Mesendoderm (in vitro differentiated cells): ENCODE measurements at regions not wholly inside any gene's neighbourhood (a gene's known extent, or its start where the extent isn't known, plus 50 kb on each side); places are given as distances from the start of the nearest gene placed in this dataset.

Experiments
- DNase-seq: peaks from one replicate; pipeline ENCODE4 v3.0.0; 2013
- H2AK5ac ChIP-seq: 2 replicates; pipeline ENCODE4 v1.6.1; 2013; ENCODE audit warnings: low read length, inconsistent platforms
- H2BK120ac ChIP-seq: 2 replicates; pipeline ENCODE4 v1.6.1; 2013; ENCODE audit warnings: low read depth, mild to moderate bottlenecking, low read length, moderate library complexity, mixed read lengths
- H2BK15ac ChIP-seq: replicated peaks from 2 replicates; pipeline ENCODE4 v1.6.1; 2013; ENCODE audit warnings: low read depth, mild to moderate bottlenecking, moderate library complexity
- H2BK5ac ChIP-seq: 2 replicates; pipeline ENCODE4 v1.6.1; 2013; ENCODE audit warnings: low read length, inconsistent platforms
- H3K18ac ChIP-seq: 2 replicates; pipeline ENCODE4 v1.6.1; 2013; ENCODE audit warnings: mild to moderate bottlenecking, low read length, mixed read lengths
- H3K23ac ChIP-seq: one replicate; pipeline ENCODE4 v1.6.1; 2013; ENCODE audit warnings: low read length
- H3K27ac ChIP-seq: 2 replicates; pipeline ENCODE4 v1.5.1; 2013; ENCODE audit warnings: low read depth, mild to moderate bottlenecking, inconsistent platforms, low read length, moderate library complexity
- H3K27me3 ChIP-seq: 2 replicates; pipeline ENCODE4 v1.6.1; 2013; ENCODE audit warnings: low read length, control low read depth, mild to moderate bottlenecking, inconsistent platforms; ENCODE audit not compliant: insufficient read depth, poor library complexity
- H3K36me3 ChIP-seq: 2 replicates; pipeline ENCODE4 v1.6.1; 2013; ENCODE audit warnings: low read length, inconsistent platforms; ENCODE audit not compliant: control insufficient read depth, insufficient read depth
- H3K4ac ChIP-seq: one replicate; pipeline ENCODE4 v1.6.1; 2013; ENCODE audit warnings: low read depth, mild to moderate bottlenecking, low read length, moderate library complexity
- H3K4me1 ChIP-seq: 2 replicates; pipeline ENCODE4 v1.6.1; 2013; ENCODE audit warnings: low read depth, low read length, inconsistent platforms; ENCODE audit not compliant: control insufficient read depth
- H3K4me2 ChIP-seq: 2 replicates; pipeline ENCODE4 v1.6.1; 2013; ENCODE audit warnings: low read length
- H3K4me3 ChIP-seq: 2 replicates; pipeline ENCODE4 v1.5.1; 2013; ENCODE audit warnings: mild to moderate bottlenecking, low read length
- H3K56ac ChIP-seq: one replicate; pipeline ENCODE4 v1.6.1; 2013; ENCODE audit warnings: low read length
- H3K79me1 ChIP-seq: 2 replicates; pipeline ENCODE4 v1.6.1; 2013; ENCODE audit warnings: low read length, inconsistent platforms
- H3K79me2 ChIP-seq: 2 replicates; pipeline ENCODE4 v1.6.1; 2013; ENCODE audit warnings: mild to moderate bottlenecking, low read length; ENCODE audit not compliant: control insufficient read depth, insufficient read depth
- H3K9ac ChIP-seq: 2 replicates; pipeline ENCODE4 v1.6.1; 2013; ENCODE audit warnings: low read length, inconsistent platforms
- H4K5ac ChIP-seq: one replicate; pipeline ENCODE4 v1.6.1; 2013; ENCODE audit warnings: low read length
- H4K8ac ChIP-seq: one replicate; pipeline ENCODE4 v1.6.1; 2013; ENCODE audit warnings: low read depth, mild to moderate bottlenecking, control low read depth, low read length, moderate library complexity
- WGBS: extraction: QIAGEN DNeasy Blood & Tissue Kit; methylation state at CpG from one replicate; pipeline ENCODE4 v1.1.7; 2013; ENCODE audit warnings: low lambda C conversion rate, missing lambda C conversion rate; ENCODE audit not compliant: insufficient coverage; ENCODE audit errors: extremely low coverage; 5-methylcytosine and 5-hydroxymethylcytosine counted together

- H3K4me2 ChIP-seq: no peak overlapping the region
- H3K79me1 ChIP-seq: no peaks in the 10 kb centered on the region
- no peak overlapping the region for H3K23ac ChIP-seq
- H3K79me2 ChIP-seq: no peaks in the 10 kb centered on the region
- H2BK120ac ChIP-seq: no peak overlapping the region
- no peak overlapping the region for H2BK15ac ChIP-seq
- H3K4me3 ChIP-seq: no peak overlapping the region
- H2BK5ac ChIP-seq: no peak overlapping the region
- no peaks in the 10 kb centered on the region for H3K36me3 ChIP-seq
- H4K5ac ChIP-seq: no peak overlapping the region
- WGBS: no CpG with 5 or more reads among the region's 9 CpGs
- no peak overlapping the region for H3K4ac ChIP-seq
- DNase-seq: peak; percentile 64
- no peak overlapping the region for H3K27ac ChIP-seq
- H3K4me1 ChIP-seq: peaks cover 2% of the 10 kb centered on the region
- H4K8ac ChIP-seq: no peak overlapping the region
- no peak overlapping the region for H3K9ac ChIP-seq
- no peak overlapping the region for H2AK5ac ChIP-seq
- no peaks in the 10 kb centered on the region for H3K27me3 ChIP-seq
- no peak overlapping the region for H3K56ac ChIP-seq
- H3K18ac ChIP-seq: no peak overlapping the region
Measured at GRCh38 chr3:80366808-80367548, 599.2 kb upstream of the ROBO1 start.

GRCh38 chr3:80357761-80358160 is 590.0 kb upstream of the ROBO1 start:
- Histone ChIP-seq H3K4ac (no peak overlapping the region), H4K5ac (no peak overlapping the region), H3K27me3 (no peaks in the 10 kb centered on the region), H3K56ac (no peak overlapping the region), H2AK5ac (no peak overlapping the region), H3K23ac (no peak overlapping the region), H3K9ac (no peak overlapping the region), H3K4me2 (no peak overlapping the region), H3K18ac (no peak overlapping the region), H2BK5ac (no peak overlapping the region), H3K27ac (no peak overlapping the region), H2BK15ac (no peak overlapping the region), H2BK120ac (no peak overlapping the region), H3K4me1 (no peaks in the 10 kb centered on the region), H3K36me3 (no peaks in the 10 kb centered on the region), H3K79me1 (no peaks in the 10 kb centered on the region), H3K4me3 (no peak overlapping the region), H3K79me2 (no peaks in the 10 kb centered on the region), H4K8ac (no peak overlapping the region)
- no peak for DNase-seq

GRCh38 chr3:80355144-80355543 is 587.3 kb upstream of the ROBO1 start:
- Histone ChIP-seq H3K9ac (no peak overlapping the region), H3K56ac (no peak overlapping the region), H3K4me2 (no peak overlapping the region), H2BK5ac (no peak overlapping the region), H3K4me3 (no peak overlapping the region), H3K79me2 (no peaks in the 10 kb centered on the region), H2BK120ac (no peak overlapping the region), H3K27ac (no peak overlapping the region), H2AK5ac (no peak overlapping the region), H3K27me3 (no peaks in the 10 kb centered on the region), H3K4ac (no peak overlapping the region), H3K36me3 (no peaks in the 10 kb centered on the region), H4K5ac (no peak overlapping the region), H3K23ac (no peak overlapping the region), H3K79me1 (no peaks in the 10 kb centered on the region), H4K8ac (no peak overlapping the region), H2BK15ac (no peak overlapping the region), H3K18ac (no peak overlapping the region), H3K4me1 (no peaks in the 10 kb centered on the region)
- no CpG with 5 or more reads among the region's 5 CpGs for WGBS
- no peak for DNase-seq

GRCh38 chr3:80351201-80351600 is 583.4 kb upstream of the ROBO1 start:
- Histone ChIP-seq H2BK15ac (no peak overlapping the region), H3K23ac (no peak overlapping the region), H2AK5ac (no peak overlapping the region), H3K4me3 (no peak overlapping the region), H3K18ac (no peak overlapping the region), H4K8ac (no peak overlapping the region), H3K79me2 (no peaks in the 10 kb centered on the region), H3K36me3 (no peaks in the 10 kb centered on the region), H3K79me1 (no peaks in the 10 kb centered on the region), H3K4me2 (no peak overlapping the region), H3K27me3 (no peaks in the 10 kb centered on the region), H2BK5ac (no peak overlapping the region), H4K5ac (no peak overlapping the region), H3K56ac (no peak overlapping the region), H3K9ac (no peak overlapping the region), H3K4ac (no peak overlapping the region), H3K4me1 (no peaks in the 10 kb centered on the region), H2BK120ac (no peak overlapping the region), H3K27ac (no peak overlapping the region)
- no CpG with 5 or more reads among the region's 2 CpGs for WGBS
- DNase-seq: no peak

GRCh38 chr3:80350771-80351170 is 583.0 kb upstream of the ROBO1 start:
- Histone ChIP-seq H4K5ac (no peak overlapping the region), H3K27ac (no peak overlapping the region)
- WGBS: no CpG with 5 or more reads among the region's 4 CpGs

GRCh38 chr3:80338366-80338765 is 570.6 kb upstream of the ROBO1 start:
- Histone ChIP-seq H2BK15ac (no peak overlapping the region), H2BK5ac (no peak overlapping the region), H4K8ac (no peak overlapping the region), H3K79me1 (no peaks in the 10 kb centered on the region), H3K56ac (no peak overlapping the region), H3K4ac (no peak overlapping the region), H2AK5ac (no peak overlapping the region), H3K27ac (no peak overlapping the region), H3K79me2 (no peaks in the 10 kb centered on the region), H3K4me1 (no peaks in the 10 kb centered on the region), H3K36me3 (no peaks in the 10 kb centered on the region), H3K23ac (no peak overlapping the region), H3K18ac (no peak overlapping the region), H3K4me2 (no peak overlapping the region), H3K27me3 (no peaks in the 10 kb centered on the region), H3K4me3 (no peak overlapping the region), H4K5ac (no peak overlapping the region), H3K9ac (no peak overlapping the region), H2BK120ac (no peak overlapping the region)
- DNase-seq: no peak
- no CpG with 5 or more reads among the region's 4 CpGs for WGBS

More at GRCh38 chr3:80350771-80351170, 583.0 kb upstream of the ROBO1 start:
- Histone ChIP-seq H3K18ac (no peak overlapping the region), H3K36me3 (no peaks in the 10 kb centered on the region), H3K4me3 (no peak overlapping the region), H3K4me2 (no peak overlapping the region), H3K79me1 (no peaks in the 10 kb centered on the region), H3K79me2 (no peaks in the 10 kb centered on the region), H3K4me1 (no peaks in the 10 kb centered on the region), H4K8ac (no peak overlapping the region), H2AK5ac (no peak overlapping the region), H3K23ac (no peak overlapping the region), H3K56ac (no peak overlapping the region), H2BK15ac (no peak overlapping the region), H3K9ac (no peak overlapping the region), H2BK5ac (no peak overlapping the region), H3K27me3 (no peaks in the 10 kb centered on the region), H2BK120ac (no peak overlapping the region), H3K4ac (no peak overlapping the region)
- DNase-seq: no peak
